GM18511 (cell line): ENCODE measurements at regions not wholly inside any gene's neighbourhood (a gene's known extent, or its start where the extent isn't known, plus 50 kb on each side); places are given as distances from the start of the nearest gene placed in this dataset.
A peak's percentile ranks its signal among the peaks of the same experiment; 100 is the strongest.

Source experiments
- ATAC-seq: cut with Tn5 transposase; IDR thresholded peaks from one replicate; pipeline ENCODE4 v1.9.1; 2021; ENCODE audit warnings: mild to moderate bottlenecking, moderate library complexity; ENCODE audit not compliant: unreplicated experiment

GRCh38 chr5:72558046-72558336 is 50.8 kb upstream of the ZNF366 start:
- ATAC-seq, result no peak

- peak; percentile 24 for ATAC-seq
These were observed 50.2 kb upstream of the ZNF366 start for GRCh38 chr5:72557167-72558045.
